Smooth muscle cell (in vitro differentiated cells): ENCODE measurements at regions not wholly inside any gene's neighbourhood (a gene's known extent, or its start where the extent isn't known, plus 50 kb on each side); places are given as distances from the start of the nearest gene placed in this dataset.

ENCODE experiments used
- DNase-seq: peaks from one replicate; lab custom pipeline; 2025; ENCODE audit not compliant: unreplicated experiment; lab: John Stamatoyannopoulos, UW
- H2AFZ ChIP-seq: fragments of 200-600 bp; sonication (generic); 2 replicates; pipeline ENCODE4 v1.6.0; 2016; ENCODE audit warnings: antibody characterized with exemption, low read depth, mild to moderate bottlenecking
- H3F3A ChIP-seq: fragments of 200-600 bp; sonication (generic); 2 replicates; pipeline ENCODE4 v1.6.0; 2017; ENCODE audit warnings: antibody characterized with exemption, low read depth
- H3K27ac ChIP-seq: fragments of 200-600 bp; sonication (generic); 2 replicates; pipeline ENCODE4 v1.5.1; 2016; ENCODE audit warnings: low read depth, mild to moderate bottlenecking
- H3K27me3 ChIP-seq: fragments of 200-600 bp; sonication (generic); 2 replicates; pipeline ENCODE4 v1.6.1; 2016; ENCODE audit warnings: low read depth, mild to moderate bottlenecking
- H3K36me3 ChIP-seq: fragments of 200-600 bp; sonication (generic); 2 replicates; pipeline ENCODE4 v1.5.1; 2016; ENCODE audit warnings: low read depth
- H3K4me1 ChIP-seq: fragments of 200-600 bp; sonication (generic); 2 replicates; pipeline ENCODE4 v1.5.1; 2016; ENCODE audit warnings: low read depth
- H3K4me2 ChIP-seq: fragments of 200-600 bp; sonication (generic); 2 replicates; pipeline ENCODE4 v1.6.0; 2016; ENCODE audit warnings: mild to moderate bottlenecking
- H3K4me3 ChIP-seq: fragments of 200-600 bp; sonication (generic); 2 replicates; pipeline ENCODE4 v1.5.1; 2016; ENCODE audit warnings: mild to moderate bottlenecking
- H3K79me2 ChIP-seq: fragments of 200-600 bp; sonication (generic); 2 replicates; pipeline ENCODE4 v1.6.0; 2016; ENCODE audit warnings: low read depth, mild to moderate bottlenecking
- H3K9ac ChIP-seq: fragments of 200-600 bp; sonication (generic); 2 replicates; pipeline ENCODE4 v1.6.0; 2016; ENCODE audit warnings: low read depth
- H3K9me3 ChIP-seq: fragments of 200-600 bp; sonication (generic); replicated peaks from 2 replicates; pipeline ENCODE4 v1.5.1; 2016; ENCODE audit warnings: low read depth
- H4K20me1 ChIP-seq: fragments of 200-600 bp; sonication (generic); 2 replicates; pipeline ENCODE4 v1.6.0; 2016; ENCODE audit warnings: low read depth
- CTCF ChIP-seq: fragments of 200-600 bp; sonication (generic); IDR thresholded peaks from 2 replicates; pipeline ENCODE4 v1.5.1; 2017; ENCODE audit warnings: borderline replicate concordance, mild to moderate bottlenecking, antibody characterized with exemption; ENCODE audit not compliant: insufficient read depth, poor library complexity, severe bottlenecking
- WGBS: methylation state at CpG from one replicate; pipeline ENCODE4 v1.1.7; 2016; ENCODE audit warnings: low lambda C conversion rate; 5-methylcytosine and 5-hydroxymethylcytosine counted together

GRCh38 chr22:26979294-26979693, 321.9 kb downstream of the MIAT start:
- Histone ChIP-seq H3K36me3 (no peaks in the 10 kb centered on the region), H3K4me3 (no peak overlapping the region), H3F3A (no peaks in the 10 kb centered on the region), H3K79me2 (no peaks in the 10 kb centered on the region), H3K9ac (no peak overlapping the region), H3K27me3 (peaks cover 54% of the 10 kb centered on the region), H3K4me1 (peaks cover 10% of the 10 kb centered on the region), H2AFZ (no peak overlapping the region), H4K20me1 (no peaks in the 10 kb centered on the region), H3K9me3 (no peaks in the 10 kb centered on the region), H3K27ac (no peak overlapping the region), H3K4me2 (no peak overlapping the region)
- no peak for TF ChIP-seq CTCF
- 61% methylated on average over 6 of the region's 6 CpGs for WGBS
- no peak for DNase-seq

GRCh38 chr22:26981111-26981510, 323.7 kb downstream of the MIAT start:
- TF ChIP-seq CTCF: no peak
- H3K9me3 ChIP-seq: no peaks in the 10 kb centered on the region
- no peak for DNase-seq

GRCh38 chr22:26981541-26981940, 324.2 kb downstream of the MIAT start:
- no peak for TF ChIP-seq CTCF
- no peak overlapping the region for H3K4me3 ChIP-seq
- 91% methylated on average over 5 of the region's 5 CpGs for WGBS

More at GRCh38 chr22:26981111-26981510, 323.7 kb downstream of the MIAT start:
- no peaks in the 10 kb centered on the region for H3K36me3 ChIP-seq
- WGBS: 93% methylated on average over 7 of the region's 7 CpGs
- H3F3A ChIP-seq: no peaks in the 10 kb centered on the region
- no peak overlapping the region for H2AFZ ChIP-seq
- H3K27me3 ChIP-seq: peaks cover 70% of the 10 kb centered on the region
- peaks cover 9% of the 10 kb centered on the region for H3K4me1 ChIP-seq
- no peaks in the 10 kb centered on the region for H3K79me2 ChIP-seq
- no peak overlapping the region for H3K4me3 ChIP-seq
- H3K9ac ChIP-seq: no peak overlapping the region
- H3K4me2 ChIP-seq: no peak overlapping the region
- no peak overlapping the region for H3K27ac ChIP-seq
- H4K20me1 ChIP-seq: no peaks in the 10 kb centered on the region

GRCh38 chr22:26983311-26983710, 325.9 kb downstream of the MIAT start:
- H3K4me3 ChIP-seq: no peak overlapping the region
- H3K9ac ChIP-seq: no peak overlapping the region
- H3K36me3 ChIP-seq: no peaks in the 10 kb centered on the region

More at GRCh38 chr22:26981541-26981940, 324.2 kb downstream of the MIAT start:
- Histone ChIP-seq H3K36me3 (no peaks in the 10 kb centered on the region), H2AFZ (no peak overlapping the region), H3K9me3 (no peaks in the 10 kb centered on the region), H4K20me1 (no peaks in the 10 kb centered on the region), H3K4me1 (peaks cover 13% of the 10 kb centered on the region), H3F3A (no peaks in the 10 kb centered on the region), H3K4me2 (no peak overlapping the region), H3K27me3 (peaks cover 69% of the 10 kb centered on the region), H3K27ac (no peak overlapping the region), H3K79me2 (no peaks in the 10 kb centered on the region), H3K9ac (no peak overlapping the region)
- no peak for DNase-seq

More at GRCh38 chr22:26983311-26983710, 325.9 kb downstream of the MIAT start:
- no peak for DNase-seq
- H4K20me1 ChIP-seq: no peaks in the 10 kb centered on the region
- no peak overlapping the region for H2AFZ ChIP-seq
- no peak for TF ChIP-seq CTCF
- H3K9me3 ChIP-seq: no peaks in the 10 kb centered on the region
- no peak overlapping the region for H3K27ac ChIP-seq
- no peaks in the 10 kb centered on the region for H3K79me2 ChIP-seq
- H3F3A ChIP-seq: no peaks in the 10 kb centered on the region
- peaks cover 19% of the 10 kb centered on the region for H3K4me1 ChIP-seq
- H3K4me2 ChIP-seq: no peak overlapping the region
- H3K27me3 ChIP-seq: peaks cover 64% of the 10 kb centered on the region
- 65% methylated on average over 1 of the region's 1 CpG for WGBS
